ENCODE measurements at regions not wholly inside any gene's neighbourhood (a gene's known extent, or its start where the extent isn't known, plus 50 kb on each side); places are given as distances from the start of the nearest gene placed in this dataset.

DNA sequence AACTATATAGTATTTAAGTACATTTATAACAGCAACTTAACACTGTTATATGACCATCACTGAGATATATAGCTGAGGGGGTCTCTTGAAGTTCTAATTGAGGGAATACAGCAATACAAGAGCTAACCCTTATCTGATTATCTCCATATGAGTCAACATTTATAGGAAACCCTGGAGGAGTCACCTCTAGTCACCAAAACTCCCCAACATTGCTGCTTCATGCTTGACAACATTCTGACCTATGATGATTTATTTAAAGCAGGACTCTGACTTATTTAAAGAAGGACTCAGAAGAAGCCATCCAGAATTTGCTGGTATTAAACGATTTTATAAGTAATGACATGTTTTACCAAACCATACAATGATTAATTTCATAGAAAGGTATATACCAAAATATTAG, 182.6 kb upstream of the NOX3 start:
- no peak for TF ChIP-seq CTCF (IDR thresholded peaks at IDR 0.05; ENCODE audit: control extremely low read depth, extremely low read depth)
- H3K9ac ChIP-seq (ENCODE audit: insufficient read depth in 1 of 2, low read length in 2 of 2): no peak overlapping the region
- H3K27ac ChIP-seq (ENCODE audit: low read depth in 1 of 2, low read length in 1 of 2): no peak overlapping the region
- 90 to 93% methylated on average over 1 of the region's 1 CpG for WGBS, 2 donors
- H3K36me3 ChIP-seq (ENCODE audit: control insufficient read depth in 4 of 4, insufficient read depth in 4 of 4, low read length in 4 of 4): no peaks in the 10 kb centered on the region
- H3K4me1 ChIP-seq (ENCODE audit: control insufficient read depth in 5 of 5, insufficient read depth in 5 of 5, low read length in 5 of 5): no peaks in the 10 kb centered on the region
- H3K9me3 ChIP-seq (ENCODE audit: control insufficient read depth in 4 of 4, insufficient read depth in 3 of 4, low read length in 3 of 4): peaks cover 0 to 8% (median 6%) of the 10 kb centered on the region in 4 donors
- no peak overlapping the region for H3K4me3 ChIP-seq
- ATAC-seq (ENCODE audit: insufficient read depth, low FRiP score): no peak
- DNase-seq: no peak
- H3K27me3 ChIP-seq (ENCODE audit: control insufficient read depth in 3 of 3, insufficient read depth in 3 of 3, low read length in 2 of 3): no peaks in the 10 kb centered on the region

GRCh38 chr6:155635416-155635815, 179.8 kb upstream of the NOX3 start:
- DNase-seq (no peak), ATAC-seq (ENCODE audit: insufficient read depth, low FRiP score) (no peak)
- H3K4me1 ChIP-seq (ENCODE audit: control insufficient read depth in 5 of 5, insufficient read depth in 5 of 5, low read length in 5 of 5): no peaks in the 10 kb centered on the region
- H3K27ac ChIP-seq (ENCODE audit: low read depth in 1 of 2, low read length in 1 of 2): no peak overlapping the region
- H3K36me3 ChIP-seq (ENCODE audit: control insufficient read depth in 4 of 4, insufficient read depth in 4 of 4, low read length in 4 of 4): no peaks in the 10 kb centered on the region
- no peak overlapping the region for H3K4me3 ChIP-seq
- 82 to 91% methylated on average over 3 of the region's 3 CpGs for WGBS, 2 donors
- no peak for TF ChIP-seq CTCF (IDR thresholded peaks at IDR 0.05; ENCODE audit: control extremely low read depth, extremely low read depth)
- H3K27me3 ChIP-seq (ENCODE audit: control insufficient read depth in 3 of 3, insufficient read depth in 3 of 3, low read length in 2 of 3): no peaks in the 10 kb centered on the region
- H3K9me3 ChIP-seq (ENCODE audit: control insufficient read depth in 4 of 4, insufficient read depth in 3 of 4, low read length in 3 of 4): peaks cover 0 to 7% (median 4%) of the 10 kb centered on the region in 4 donors
- no peak overlapping the region for H3K9ac ChIP-seq (ENCODE audit: insufficient read depth in 1 of 2, low read length in 2 of 2)

DNA sequence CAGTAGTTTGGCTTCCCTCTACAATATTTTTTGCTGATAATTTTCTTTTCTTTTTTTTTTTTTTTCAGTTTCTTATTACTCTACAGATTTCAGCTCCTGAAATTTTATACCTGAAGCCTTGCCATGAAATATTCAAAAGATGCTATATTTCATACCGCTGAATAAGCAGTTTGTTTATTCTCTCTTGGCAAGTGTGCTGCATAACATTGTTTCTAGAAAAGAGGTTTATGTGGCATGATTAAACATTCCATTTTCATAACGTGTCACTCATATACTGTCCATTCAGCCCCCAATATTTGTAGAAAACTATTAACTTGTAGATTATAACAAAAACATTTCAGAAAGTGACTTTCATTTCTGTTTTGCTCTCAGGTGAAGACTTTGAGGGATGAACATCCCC, 174.4 kb upstream of the NOX3 start:
- 58 to 78% methylated on average over 2 of the region's 2 CpGs for WGBS, 2 donors
- Histone ChIP-seq H3K36me3 (ENCODE audit: control insufficient read depth in 4 of 4, insufficient read depth in 4 of 4, low read length in 4 of 4) (no peaks in the 10 kb centered on the region), H3K27ac (ENCODE audit: low read depth in 1 of 2, low read length in 1 of 2) (no peak overlapping the region), H3K27me3 (ENCODE audit: control insufficient read depth in 3 of 3, insufficient read depth in 3 of 3, low read length in 2 of 3) (no peaks in the 10 kb centered on the region), H3K9me3 (ENCODE audit: control insufficient read depth in 4 of 4, insufficient read depth in 3 of 4, low read length in 3 of 4) (peaks cover 0 to 2% (median 0%) of the 10 kb centered on the region in 4 donors), H3K9ac (ENCODE audit: insufficient read depth in 1 of 2, low read length in 2 of 2) (no peak overlapping the region), H3K4me3 (no peak overlapping the region), H3K4me1 (ENCODE audit: control insufficient read depth in 5 of 5, insufficient read depth in 5 of 5, low read length in 5 of 5) (no peaks in the 10 kb centered on the region)
- TF ChIP-seq CTCF (IDR thresholded peaks at IDR 0.05; ENCODE audit: control extremely low read depth, extremely low read depth): no peak
- DNase-seq (no peak), ATAC-seq (ENCODE audit: insufficient read depth, low FRiP score) (no peak)

DNA sequence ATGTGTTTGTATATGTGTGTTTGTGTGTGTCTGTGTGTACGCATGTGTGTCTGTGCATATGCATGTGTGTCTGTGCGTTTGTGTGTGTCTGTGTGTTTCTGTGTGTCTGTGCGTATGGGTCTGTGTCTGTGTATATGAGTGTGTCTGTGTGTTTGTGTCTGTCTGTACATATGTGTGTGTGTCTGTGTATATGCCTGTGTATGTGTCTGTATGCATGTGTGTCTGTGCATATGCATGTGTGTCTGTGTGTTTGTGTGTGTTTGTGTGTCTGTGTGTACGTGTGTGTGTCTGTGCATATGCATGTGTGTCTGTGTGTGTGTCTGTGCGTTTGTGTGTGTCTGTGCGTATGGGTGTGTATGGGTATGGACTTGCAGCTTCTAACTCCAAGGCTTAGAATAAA, 174.0 kb upstream of the NOX3 start:
- DNase-seq (no peak), ATAC-seq (ENCODE audit: insufficient read depth, low FRiP score) (no peak)
- TF ChIP-seq CTCF (IDR thresholded peaks at IDR 0.05; ENCODE audit: control extremely low read depth, extremely low read depth): no peak
- Histone ChIP-seq H3K9me3 (ENCODE audit: control insufficient read depth in 4 of 4, insufficient read depth in 3 of 4, low read length in 3 of 4) (peaks cover 0 to 2% (median 0%) of the 10 kb centered on the region in 4 donors), H3K4me1 (ENCODE audit: control insufficient read depth in 5 of 5, insufficient read depth in 5 of 5, low read length in 5 of 5) (no peaks in the 10 kb centered on the region), H3K9ac (ENCODE audit: insufficient read depth in 1 of 2, low read length in 2 of 2) (no peak overlapping the region), H3K36me3 (ENCODE audit: control insufficient read depth in 4 of 4, insufficient read depth in 4 of 4, low read length in 4 of 4) (no peaks in the 10 kb centered on the region), H3K27ac (ENCODE audit: low read depth in 1 of 2, low read length in 1 of 2) (no peak overlapping the region), H3K4me3 (no peak overlapping the region), H3K27me3 (ENCODE audit: control insufficient read depth in 3 of 3, insufficient read depth in 3 of 3, low read length in 2 of 3) (no peaks in the 10 kb centered on the region)
- WGBS, 2 donors: 63 to 70% methylated on average over 6 of the region's 6 CpGs
